GM11168 (cell line): ENCODE measurements at regions not wholly inside any gene's neighbourhood (a gene's known extent, or its start where the extent isn't known, plus 50 kb on each side); places are given as distances from the start of the nearest gene placed in this dataset.
"Not testable (repeated sequence)": the region's sequence is repeated elsewhere in the genome, so short reads cannot be mapped to it uniquely, and the experiment has no call there.

Source experiments
- in situ Hi-C: fragments of 300-500 bp; cut with MboI; formaldehyde crosslinking; loops from one replicate; pipeline ENCODE4 v1.12.0; 2022; ENCODE audit warnings: low sequenced_read_pairs; ENCODE audit not compliant: unreplicated experiment

DNA sequence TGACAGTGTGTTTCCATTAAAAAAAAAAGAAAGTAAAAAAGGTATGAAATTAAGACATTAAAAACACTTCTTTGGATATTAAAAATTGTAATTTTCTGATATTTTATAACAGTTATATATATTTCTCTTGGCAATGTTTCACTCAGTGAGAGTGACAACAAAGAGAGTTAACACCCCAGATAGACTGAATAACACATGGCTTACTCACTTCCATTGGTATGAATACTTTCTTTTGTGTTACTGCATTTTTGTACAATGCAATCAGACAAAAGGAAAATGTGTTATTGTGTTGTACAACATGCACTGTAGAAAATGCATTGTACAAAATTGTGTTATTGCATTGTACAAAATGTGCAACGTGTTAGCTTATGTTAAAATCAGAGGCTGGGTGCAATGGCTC is 676.6 kb upstream of the AMELY start:
- in situ Hi-C loops: not testable (repeated sequence)

DNA sequence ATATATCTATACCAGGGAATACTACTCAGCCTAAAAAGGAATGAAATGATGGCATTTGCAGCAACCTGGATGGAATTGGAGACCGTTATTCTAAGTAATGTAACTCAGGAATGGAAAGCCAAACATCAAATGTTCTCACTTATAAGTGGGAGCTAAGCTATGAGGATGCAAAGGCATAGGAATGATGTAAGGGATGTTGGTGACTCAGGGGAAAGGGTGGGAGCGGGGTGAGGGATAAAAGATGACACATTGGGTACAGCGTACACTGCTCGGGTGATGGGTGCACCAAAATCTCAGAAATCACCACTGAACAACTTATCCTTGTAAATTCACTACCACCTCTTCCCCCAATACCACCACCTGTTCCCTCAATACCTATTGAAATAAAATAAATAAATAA is 651.0 kb upstream of the AMELY start:
- in situ Hi-C loops: no loop called here

DNA sequence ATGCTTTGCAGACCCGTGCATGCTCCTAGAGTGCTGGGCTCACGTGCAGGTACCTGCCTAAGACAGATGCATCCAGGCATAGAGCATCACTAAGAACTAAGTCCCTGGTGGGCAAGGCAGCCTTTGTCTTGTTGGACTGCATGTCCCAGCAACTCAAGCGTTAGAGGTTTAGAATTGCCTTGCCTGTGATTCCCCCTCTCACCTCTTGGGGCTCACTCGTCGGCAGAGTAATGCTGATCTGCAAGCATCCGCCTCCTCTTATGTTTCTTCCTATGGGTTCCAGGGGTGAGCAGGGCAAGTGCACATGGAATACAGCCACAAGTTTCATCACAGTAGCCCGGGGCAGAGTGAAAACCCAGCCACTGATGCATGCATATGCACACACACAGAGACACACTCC is 646.1 kb upstream of the AMELY start:
- in situ Hi-C loops: no loop called here

DNA sequence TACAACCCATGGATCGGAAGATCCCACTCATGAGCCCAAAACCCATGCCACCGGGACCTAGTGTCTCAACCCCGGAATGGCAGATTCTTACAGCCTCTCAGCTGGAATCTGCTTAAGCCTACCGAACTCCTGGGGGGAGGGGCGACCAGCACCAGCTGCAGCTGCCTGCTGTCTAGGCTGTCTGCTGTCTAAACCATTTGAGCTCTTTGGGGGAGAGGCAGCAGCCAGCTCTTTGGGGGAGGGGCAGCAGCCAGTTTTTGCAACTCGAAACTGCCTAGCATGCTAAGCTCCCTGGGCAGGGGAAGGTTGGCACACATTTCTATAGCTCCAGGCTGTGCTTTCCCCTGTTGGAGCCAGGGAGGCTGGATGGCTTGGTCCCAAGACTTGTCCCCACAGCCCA is 643.5 kb upstream of the AMELY start:
- in situ Hi-C loops: no loop called here

DNA sequence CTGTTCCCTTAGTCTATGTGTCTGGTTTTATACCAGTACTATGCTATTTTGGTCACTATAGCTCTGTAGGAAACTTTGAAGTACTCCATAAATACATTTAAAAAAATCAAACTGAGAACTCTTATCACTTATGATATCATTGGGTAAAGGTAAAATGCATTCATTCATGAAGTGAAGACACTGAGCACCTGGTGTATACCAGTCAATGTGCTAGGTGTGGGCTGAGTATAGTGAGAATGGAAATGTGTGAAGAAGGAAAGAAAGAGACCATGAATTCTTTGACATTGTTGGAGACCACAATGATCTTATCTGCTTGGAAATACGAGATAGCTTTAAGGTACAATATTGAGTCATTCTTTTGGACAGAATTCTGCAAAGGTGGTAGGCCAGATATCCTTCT is 633.5 kb upstream of the AMELY start:
- in situ Hi-C loops: no loop called here

DNA sequence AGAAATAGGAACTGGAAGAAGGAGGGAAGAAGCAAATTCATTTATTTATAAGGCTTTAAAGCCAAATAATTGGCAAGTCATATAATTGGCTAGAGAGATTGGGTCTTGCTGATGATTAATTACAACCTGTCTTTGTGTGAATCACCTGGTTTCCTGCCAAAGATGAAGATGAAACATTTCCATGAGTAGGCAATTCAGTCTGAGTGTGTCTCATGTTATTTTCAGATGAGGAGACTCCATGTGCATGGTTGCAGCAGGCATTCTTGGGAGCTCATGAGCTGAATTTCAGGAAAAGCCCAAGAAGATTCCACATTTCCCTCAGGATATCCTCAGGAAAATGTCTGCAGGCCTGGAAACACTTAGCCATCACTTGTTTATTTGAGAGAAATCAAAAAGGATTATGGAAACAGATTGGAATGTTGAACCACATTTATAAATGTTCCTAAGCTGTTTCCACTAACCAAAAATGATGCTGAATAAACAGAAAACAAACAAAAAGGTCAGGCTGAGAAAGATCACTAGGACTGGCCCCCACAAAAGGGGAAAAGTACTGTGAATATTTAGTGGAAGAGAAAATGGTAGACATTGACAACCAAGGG is 632.7 kb upstream of the AMELY start:
- in situ Hi-C loops: no loop called here

DNA sequence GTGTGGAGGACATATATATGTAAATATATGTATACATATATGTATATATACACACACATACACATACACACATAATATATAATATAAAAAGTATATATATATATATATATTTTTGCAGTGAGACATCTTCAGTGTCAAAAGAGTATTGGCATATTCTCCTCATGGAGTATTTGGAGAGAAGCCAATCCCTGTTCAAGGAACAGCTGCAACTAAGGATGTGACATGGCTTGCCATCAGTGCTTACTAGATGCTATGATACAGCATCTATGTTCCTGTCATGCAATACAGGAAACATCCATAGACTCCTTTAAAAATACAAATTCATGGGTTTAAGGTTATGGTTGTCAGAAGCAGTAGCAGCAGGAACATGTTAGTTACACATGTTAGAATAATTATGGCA is 632.0 kb upstream of the AMELY start:
- in situ Hi-C loops: no loop called here

DNA sequence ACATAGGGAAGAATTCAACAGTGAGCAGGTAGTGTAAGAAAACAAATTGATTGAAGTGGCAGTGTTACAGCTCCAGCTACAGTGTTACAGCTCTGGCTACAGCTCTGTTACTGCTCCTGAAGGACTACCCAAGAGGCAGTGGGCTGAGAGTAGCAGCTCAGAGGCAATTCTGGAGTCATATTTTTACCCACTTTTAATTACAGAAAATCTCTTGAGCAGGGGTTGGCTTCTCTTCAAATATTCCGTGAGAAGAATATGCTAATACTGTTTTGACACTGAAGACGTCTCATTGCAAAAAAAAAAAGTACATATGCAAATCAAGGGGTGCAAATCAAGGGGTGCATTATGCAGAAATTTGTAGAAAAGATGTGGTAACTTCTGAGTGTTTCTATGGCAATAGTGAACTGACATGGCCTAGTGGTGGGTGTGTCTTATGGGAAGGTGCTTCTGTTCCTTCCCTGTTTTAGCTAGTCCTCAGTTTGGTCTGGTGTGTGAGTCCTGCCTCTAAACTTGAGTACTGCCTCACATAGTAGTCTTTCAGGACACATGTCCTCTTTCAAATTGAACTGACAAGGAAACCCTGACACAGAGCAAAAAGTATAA is 630.8 kb upstream of the AMELY start:
- in situ Hi-C loops: no loop called here

DNA sequence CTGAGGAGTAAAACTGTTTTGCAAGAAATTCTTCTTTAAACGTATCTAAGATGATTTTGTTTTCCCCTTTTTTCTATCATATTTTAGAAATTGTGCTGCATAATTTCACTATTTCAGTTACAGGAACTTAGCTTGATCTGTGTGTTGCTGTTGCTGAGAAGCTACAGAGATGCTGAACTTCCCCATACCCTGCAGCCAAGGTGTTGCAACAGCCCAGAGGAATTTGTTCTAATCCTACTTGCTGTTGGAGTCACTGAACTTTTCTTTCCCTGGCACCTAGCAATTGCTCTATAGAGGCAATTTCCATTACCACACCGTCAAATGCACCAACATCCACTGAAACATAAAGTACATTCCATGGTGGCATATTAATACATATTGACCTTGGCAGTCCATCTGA is 617.8 kb upstream of the AMELY start:
- in situ Hi-C loops: no loop called here

DNA sequence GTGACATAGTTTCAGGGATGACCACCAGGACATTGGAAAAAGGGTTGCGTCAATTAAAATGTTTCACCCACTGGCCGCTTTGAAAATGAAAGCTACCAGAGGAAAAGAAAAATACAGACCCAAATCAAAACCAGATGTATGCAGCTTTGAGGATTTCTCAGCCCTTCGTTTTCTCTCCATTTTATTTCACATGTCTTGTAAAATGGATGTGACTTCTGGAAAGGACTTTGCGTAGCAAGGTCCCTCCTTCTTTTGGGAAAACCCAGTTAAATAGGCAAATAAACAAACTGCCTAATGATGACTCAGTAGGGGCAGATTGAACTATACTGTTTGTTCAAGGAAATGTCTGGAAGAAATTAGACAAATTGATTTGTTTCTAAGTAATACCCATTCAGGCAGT is 616.0 kb upstream of the AMELY start:
- in situ Hi-C loops: not testable (repeated sequence)

DNA sequence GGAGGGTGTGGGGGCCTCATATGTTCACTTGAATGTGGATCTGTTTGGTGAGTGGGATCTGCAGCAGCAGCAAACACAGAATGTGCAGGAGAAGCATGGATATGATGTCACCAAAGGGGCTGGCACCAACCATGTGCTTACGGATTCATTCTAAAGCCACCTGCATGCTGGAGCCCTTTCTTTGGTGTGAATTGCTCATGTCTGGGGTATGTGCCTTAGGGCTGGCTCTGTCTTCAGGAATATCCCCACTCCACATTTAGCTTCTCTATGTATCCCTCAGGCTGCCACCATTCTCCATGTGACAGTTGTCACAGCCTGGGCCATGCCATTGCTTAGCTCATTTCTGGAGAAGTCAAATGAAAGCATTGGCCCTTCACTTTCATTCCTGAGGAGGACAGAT is 606.8 kb upstream of the AMELY start:
- in situ Hi-C loops: no loop called here

DNA sequence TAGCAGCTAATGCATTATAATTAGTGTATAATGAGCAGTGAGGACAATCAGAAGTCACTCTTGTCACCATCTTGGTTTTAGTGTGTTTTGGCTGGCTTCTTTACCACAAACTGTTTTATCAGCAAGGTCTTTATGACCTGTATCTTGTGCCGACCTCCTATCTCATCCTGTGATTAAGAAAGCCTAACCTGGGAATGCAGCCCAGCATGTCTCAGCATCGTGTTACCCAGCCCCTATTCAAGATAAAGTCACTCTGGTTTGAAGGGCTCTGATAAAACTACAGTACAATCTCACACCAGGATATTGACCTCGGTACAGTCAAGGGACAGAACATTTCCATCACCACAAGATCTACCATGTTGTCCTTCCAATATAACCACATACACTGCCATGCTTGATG is 604.7 kb upstream of the AMELY start:
- in situ Hi-C loops: no loop called here

DNA sequence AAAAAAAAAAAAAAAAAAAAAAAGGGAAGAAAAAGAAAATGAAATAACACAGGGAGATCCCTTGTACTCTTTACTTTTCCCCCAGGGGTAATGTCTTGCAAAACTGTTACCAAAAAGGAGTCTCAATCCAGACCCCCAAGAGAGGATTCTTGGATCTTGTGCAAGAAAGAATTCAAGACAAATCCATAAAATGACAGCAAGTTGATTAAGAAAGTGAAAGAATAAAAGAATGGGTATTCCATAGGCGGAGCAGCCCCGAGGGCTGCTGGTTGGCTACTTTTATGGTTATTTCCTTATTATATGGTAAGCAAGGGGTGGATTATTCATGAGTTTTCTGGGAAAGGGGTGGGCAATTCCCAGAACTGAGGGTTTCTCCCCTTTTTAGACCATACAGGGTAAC is 604.3 kb upstream of the AMELY start:
- in situ Hi-C loops: no loop called here

DNA sequence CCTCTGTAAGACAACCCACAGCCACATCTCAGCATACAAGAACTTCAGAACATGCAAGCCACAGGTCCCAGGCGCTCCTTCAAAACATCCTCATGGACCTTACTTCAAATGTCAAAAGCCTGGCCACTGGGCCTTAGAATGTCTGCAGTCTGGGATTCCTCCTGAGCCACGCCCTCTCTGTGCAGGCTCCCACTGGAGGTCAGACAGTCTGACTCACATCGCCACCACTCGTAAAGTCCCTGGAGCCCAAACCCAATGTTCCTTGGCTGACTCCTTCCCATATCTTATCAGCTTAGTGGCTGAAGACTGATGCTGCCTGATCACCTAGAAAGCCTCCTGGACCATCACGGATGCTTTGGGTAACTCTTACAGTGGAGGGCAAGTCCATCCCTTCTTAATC is 591.3 kb upstream of the AMELY start:
- in situ Hi-C loops: no loop called here

DNA sequence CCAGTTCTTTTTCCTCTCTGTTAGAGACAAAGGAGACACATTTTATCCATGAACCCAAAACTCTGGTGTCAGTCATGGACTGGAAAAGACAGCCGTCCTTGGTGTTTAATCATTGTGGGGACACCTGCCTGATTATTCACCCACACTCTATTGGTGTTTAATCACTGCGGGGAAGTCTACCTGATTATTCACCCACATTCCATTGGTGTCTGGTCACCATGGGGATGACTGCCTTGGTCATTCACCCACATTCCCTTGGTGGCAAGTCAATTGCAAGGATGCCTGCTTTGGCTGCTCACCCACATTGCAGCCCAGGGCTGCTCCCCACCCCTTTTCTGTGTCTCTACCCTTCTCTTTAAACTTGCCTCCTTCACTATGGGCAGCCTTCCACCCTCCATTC is 589.7 kb upstream of the AMELY start:
- in situ Hi-C loops: no loop called here

DNA sequence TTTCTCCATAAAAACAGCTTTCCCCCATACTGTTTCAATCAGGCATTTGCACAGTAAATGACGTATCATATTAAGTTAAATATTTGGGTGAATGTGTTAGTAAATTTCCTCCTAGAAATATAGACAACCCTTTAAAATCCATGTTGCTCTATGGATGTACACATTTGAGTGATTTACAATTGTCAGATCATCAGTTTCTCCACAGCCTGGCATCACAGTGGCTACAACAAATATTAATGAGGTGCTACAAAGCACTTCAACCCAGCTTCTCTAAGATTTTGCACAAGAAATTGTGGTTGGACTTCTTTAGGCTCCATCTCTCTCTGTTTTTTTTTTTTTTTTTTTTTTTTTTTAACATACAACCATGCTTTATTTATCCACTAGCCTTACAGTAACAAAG is 584.4 kb upstream of the AMELY start:
- in situ Hi-C loops: no loop called here

DNA sequence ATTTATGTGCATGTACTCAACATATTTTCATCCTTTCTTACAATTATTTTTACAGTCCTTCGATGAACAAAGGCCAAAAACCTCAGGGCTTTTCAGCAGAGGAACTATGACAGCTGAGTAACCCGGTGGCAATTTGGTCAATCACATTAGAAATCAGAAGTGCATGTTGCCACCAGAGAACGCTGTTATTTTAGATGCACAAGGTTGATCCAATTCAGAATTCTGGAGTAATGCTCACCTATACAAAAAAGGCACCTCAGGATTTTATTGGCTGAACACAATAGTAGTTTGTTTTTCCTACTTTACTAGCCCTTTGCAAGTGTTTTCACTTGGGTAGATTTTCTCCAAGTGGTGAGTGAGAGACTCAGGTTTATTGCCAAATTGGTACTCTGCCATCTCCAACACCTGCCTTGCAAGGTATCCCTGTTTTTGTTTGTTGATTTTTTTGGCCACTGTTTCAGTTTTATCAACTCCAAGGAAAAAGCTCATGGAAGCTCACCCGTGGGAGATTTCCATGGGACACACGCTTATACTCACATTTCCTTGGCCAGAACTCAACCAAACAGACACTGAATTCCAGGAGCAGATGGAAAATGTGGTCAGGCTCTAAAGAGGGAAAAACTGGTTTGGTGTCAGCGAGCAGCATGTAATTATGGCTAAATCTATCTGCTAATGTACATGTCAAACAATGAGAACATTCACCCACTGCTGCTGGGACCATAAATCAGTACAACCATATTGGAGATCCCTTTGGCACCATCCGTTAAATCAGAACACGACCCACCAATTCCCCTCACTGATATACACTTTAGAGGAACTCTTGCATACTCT is 573.1 kb upstream of the AMELY start:
- in situ Hi-C loops: not testable (repeated sequence)

DNA sequence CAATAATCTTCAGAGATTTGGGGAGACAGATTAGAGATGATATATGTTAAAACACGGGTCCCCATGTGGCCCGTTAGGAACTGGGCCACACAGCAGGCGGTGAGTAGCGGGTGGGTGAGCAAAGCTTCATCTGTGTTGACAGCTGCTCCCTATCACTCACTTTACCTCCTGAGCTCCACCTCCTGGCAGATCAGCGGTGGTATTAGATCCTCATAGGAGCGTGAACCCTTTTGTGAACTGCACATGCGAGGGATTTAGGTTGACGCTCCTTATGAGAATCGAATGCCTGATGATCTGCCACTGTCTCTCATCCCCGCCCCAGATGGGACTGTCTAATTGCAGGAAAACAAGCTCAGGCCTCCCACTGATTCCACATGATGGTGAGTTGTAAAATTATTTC is 560.4 kb upstream of the AMELY start:
- in situ Hi-C loops: no loop called here

DNA sequence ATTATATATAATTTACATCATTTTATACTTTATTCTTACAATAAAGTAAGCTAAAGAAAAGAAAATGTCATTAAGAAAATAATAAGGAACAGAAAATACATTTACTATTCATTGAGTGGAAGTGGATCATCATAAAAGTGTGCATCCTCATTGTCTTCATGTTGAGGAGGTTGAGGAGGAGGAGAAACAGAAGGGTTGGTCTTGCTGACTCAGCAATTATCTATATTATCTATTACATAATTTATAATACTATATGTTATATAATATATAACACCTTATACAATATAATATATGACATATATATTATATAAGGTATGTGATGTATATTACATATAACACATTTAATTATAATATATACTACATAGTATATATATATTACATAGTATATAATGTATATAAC is 558.5 kb upstream of the AMELY start:
- in situ Hi-C loops: no loop called here

DNA sequence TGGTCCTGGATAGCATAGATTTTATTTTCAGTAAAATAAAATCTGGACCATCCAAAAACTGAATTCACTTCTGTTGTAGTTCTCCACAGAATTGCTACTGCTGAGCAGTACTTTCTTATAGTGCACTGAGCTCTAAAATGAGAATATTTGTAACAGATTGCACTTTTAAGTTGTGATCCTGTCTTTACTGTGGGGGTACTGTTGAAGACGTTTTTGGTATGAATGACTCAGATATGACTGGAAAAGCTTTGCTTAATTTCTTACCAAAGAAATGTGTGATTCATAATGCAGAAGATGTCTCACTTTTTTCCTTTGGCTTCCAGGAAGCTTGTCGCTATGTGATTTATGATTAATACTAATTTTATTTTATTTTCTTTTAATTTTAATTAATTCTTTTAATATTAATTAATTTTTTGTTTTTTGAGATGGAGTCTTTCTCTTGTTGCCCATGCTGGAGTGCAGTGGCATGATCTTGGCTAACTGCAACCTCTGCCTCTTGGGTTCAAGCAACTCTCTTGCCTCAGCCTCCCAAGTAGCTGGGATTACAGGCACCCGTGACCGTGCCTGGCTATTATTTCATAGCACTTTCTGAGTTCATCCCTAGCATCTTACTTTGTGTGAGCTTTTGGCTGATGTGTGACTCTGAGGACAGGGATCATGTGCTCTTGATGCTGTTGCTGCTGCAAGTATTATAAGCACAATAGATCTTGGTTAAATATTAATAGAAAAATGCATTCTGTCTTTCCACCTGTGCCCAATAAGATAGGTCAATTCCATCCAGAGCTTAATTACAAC is 557.6 kb upstream of the AMELY start:
- in situ Hi-C loops: no loop called here
